ENCODE measurements at regions not wholly inside any gene's neighbourhood (a gene's known extent, or its start where the extent isn't known, plus 50 kb on each side); places are given as distances from the start of the nearest gene placed in this dataset.

DNA sequence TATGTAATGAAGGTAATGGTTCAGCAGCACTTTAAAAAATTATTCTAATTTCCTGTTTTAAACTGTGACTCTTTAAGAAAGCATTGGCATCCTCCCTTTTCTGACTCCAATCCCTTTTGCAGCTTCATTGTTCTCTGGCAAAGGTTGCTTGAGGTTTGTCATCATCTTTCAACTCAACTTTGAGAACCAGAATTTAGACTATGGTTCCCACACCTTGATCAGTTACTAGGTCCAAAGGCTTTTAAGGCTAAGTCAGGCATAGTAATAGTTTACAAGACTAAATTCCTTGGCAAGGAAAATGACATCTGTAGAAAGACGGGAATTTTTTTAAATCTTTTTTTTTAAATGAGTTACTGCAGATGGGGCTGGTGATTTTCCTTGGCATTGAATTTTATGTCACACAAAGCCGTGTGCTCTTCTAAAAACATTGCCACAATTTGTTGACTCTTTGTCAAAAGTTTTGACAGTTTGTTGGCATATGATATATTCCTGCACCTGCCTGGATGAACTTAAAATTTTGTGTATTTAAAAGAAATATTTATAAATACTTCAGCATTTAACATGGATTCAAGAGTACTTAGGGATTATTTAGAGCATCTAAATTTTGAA lies 451.0 kb downstream of the MEIS1 start:
- Histone ChIP-seq H3K9me3 (ENCODE audit: low read length) (peaks cover 11% of the 10 kb centered on the region), H3K27ac (ENCODE audit: low read length) (no peak overlapping the region), H3K9me2 (ENCODE audit: insufficient read depth, low read length) (no peaks in the 10 kb centered on the region), H3K4me2 (ENCODE audit: low read length) (no peak overlapping the region), H3K27me3 (ENCODE audit: insufficient read depth, low read depth, low read length) (no peaks in the 10 kb centered on the region), H3K36me3 (ENCODE audit: insufficient read depth, low read length) (no peaks in the 10 kb centered on the region), H2AFZ (ENCODE audit: low read depth, low read length) (no peak overlapping the region), H3K79me2 (replicated peaks; ENCODE audit: insufficient read depth, low read length) (no peaks in the 10 kb centered on the region), H3K9ac (ENCODE audit: low read length) (no peak overlapping the region), H3F3A (ENCODE audit: insufficient read depth, low read length, poor library complexity, severe bottlenecking) (no peaks in the 10 kb centered on the region), H3K4me3 (ENCODE audit: low read length) (no peak overlapping the region), H4K20me1 (ENCODE audit: insufficient read depth) (no peaks in the 10 kb centered on the region)
- TF ChIP-seq SMC3 (conservative IDR thresholded peaks at IDR 0.05; ENCODE audit: poor library complexity) (no peak), POLR2AphosphoS5 (IDR thresholded peaks at IDR 0.05) (no peak), EZH2 (IDR thresholded peaks at IDR 0.05; ENCODE audit: borderline replicate concordance, insufficient read depth, low read length, poor library complexity, severe bottlenecking) (no peak), RAD21 (conservative IDR thresholded peaks at IDR 0.05) (no peak), MXI1 (conservative IDR thresholded peaks at IDR 0.05; ENCODE audit: poor library complexity, severe bottlenecking) (no peak), TAF1 (IDR thresholded peaks at IDR 0.05; ENCODE audit: low read depth) (no peak)
- TF ChIP-seq, protein P1, sequence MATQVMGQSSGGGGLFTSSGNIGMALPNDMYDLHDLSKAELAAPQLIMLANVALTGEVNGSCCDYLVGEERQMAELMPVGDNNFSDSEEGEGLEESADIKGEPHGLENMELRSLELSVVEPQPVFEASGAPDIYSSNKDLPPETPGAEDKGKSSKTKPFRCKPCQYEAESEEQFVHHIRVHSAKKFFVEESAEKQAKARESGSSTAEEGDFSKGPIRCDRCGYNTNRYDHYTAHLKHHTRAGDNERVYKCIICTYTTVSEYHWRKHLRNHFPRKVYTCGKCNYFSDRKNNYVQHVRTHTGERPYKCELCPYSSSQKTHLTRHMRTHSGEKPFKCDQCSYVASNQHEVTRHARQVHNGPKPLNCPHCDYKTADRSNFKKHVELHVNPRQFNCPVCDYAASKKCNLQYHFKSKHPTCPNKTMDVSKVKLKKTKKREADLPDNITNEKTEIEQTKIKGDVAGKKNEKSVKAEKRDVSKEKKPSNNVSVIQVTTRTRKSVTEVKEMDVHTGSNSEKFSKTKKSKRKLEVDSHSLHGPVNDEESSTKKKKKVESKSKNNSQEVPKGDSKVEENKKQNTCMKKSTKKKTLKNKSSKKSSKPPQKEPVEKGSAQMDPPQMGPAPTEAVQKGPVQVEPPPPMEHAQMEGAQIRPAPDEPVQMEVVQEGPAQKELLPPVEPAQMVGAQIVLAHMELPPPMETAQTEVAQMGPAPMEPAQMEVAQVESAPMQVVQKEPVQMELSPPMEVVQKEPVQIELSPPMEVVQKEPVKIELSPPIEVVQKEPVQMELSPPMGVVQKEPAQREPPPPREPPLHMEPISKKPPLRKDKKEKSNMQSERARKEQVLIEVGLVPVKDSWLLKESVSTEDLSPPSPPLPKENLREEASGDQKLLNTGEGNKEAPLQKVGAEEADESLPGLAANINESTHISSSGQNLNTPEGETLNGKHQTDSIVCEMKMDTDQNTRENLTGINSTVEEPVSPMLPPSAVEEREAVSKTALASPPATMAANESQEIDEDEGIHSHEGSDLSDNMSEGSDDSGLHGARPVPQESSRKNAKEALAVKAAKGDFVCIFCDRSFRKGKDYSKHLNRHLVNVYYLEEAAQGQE (IDR thresholded peaks at IDR 0.05; ENCODE audit: borderline replicate concordance), result no peak

DNA sequence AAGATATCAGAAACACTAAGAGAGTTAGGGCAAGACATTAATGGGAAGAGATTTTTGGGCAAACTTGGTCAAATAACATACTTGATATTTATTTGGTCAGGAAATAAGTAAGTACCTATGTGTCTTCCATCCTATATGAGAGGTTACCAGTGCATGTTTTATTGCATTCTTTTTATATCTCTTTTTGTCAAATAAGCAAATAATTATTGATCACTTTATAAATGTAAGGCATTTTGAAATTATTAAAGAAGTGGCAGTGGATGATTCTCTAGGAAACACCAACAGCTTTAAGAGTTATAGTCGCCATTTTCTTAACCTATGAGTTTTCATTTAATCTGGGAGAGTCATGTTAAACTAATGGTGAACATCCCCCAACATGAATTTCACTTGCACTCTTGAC lies 453.3 kb downstream of the MEIS1 start:
- H3K9me3 ChIP-seq (ENCODE audit: low read length), result peaks cover 11% of the 10 kb centered on the region
- H3F3A ChIP-seq (ENCODE audit: insufficient read depth, low read length, poor library complexity, severe bottlenecking), result no peaks in the 10 kb centered on the region
- no peaks in the 10 kb centered on the region for H4K20me1 ChIP-seq (ENCODE audit: insufficient read depth)
- H3K9ac ChIP-seq (ENCODE audit: low read length), result no peak overlapping the region
- H3K27ac ChIP-seq (ENCODE audit: low read length), result no peak overlapping the region
- H2AFZ ChIP-seq (ENCODE audit: low read depth, low read length), result no peak overlapping the region
- H3K36me3 ChIP-seq (ENCODE audit: insufficient read depth, low read length), result no peaks in the 10 kb centered on the region
- no peaks in the 10 kb centered on the region for H3K79me2 ChIP-seq (replicated peaks; ENCODE audit: insufficient read depth, low read length)
- no peak for TF ChIP-seq EP300 (conservative IDR thresholded peaks at IDR 0.05; ENCODE audit: poor library complexity, severe bottlenecking)
- TF ChIP-seq EZH2 (IDR thresholded peaks at IDR 0.05; ENCODE audit: borderline replicate concordance, insufficient read depth, low read length, poor library complexity, severe bottlenecking), result no peak
- TF ChIP-seq SMC3 (conservative IDR thresholded peaks at IDR 0.05; ENCODE audit: poor library complexity), result no peak
- TF ChIP-seq POLR2AphosphoS5 (IDR thresholded peaks at IDR 0.05), result no peak
- TF ChIP-seq, protein P2, sequence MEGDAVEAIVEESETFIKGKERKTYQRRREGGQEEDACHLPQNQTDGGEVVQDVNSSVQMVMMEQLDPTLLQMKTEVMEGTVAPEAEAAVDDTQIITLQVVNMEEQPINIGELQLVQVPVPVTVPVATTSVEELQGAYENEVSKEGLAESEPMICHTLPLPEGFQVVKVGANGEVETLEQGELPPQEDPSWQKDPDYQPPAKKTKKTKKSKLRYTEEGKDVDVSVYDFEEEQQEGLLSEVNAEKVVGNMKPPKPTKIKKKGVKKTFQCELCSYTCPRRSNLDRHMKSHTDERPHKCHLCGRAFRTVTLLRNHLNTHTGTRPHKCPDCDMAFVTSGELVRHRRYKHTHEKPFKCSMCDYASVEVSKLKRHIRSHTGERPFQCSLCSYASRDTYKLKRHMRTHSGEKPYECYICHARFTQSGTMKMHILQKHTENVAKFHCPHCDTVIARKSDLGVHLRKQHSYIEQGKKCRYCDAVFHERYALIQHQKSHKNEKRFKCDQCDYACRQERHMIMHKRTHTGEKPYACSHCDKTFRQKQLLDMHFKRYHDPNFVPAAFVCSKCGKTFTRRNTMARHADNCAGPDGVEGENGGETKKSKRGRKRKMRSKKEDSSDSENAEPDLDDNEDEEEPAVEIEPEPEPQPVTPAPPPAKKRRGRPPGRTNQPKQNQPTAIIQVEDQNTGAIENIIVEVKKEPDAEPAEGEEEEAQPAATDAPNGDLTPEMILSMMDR (IDR thresholded peaks at IDR 0.05; ENCODE audit: poor library complexity, severe bottlenecking), result no peak
- TF ChIP-seq, protein P1 (IDR thresholded peaks at IDR 0.05; ENCODE audit: borderline replicate concordance), result no peak
- TF ChIP-seq RAD21 (conservative IDR thresholded peaks at IDR 0.05), result no peak
- no peak for TF ChIP-seq MXI1 (conservative IDR thresholded peaks at IDR 0.05; ENCODE audit: poor library complexity, severe bottlenecking)
- no peak for TF ChIP-seq TAF1 (IDR thresholded peaks at IDR 0.05; ENCODE audit: low read depth)
- no peaks in the 10 kb centered on the region for H3K9me2 ChIP-seq (ENCODE audit: insufficient read depth, low read length)
- no peaks in the 10 kb centered on the region for H3K27me3 ChIP-seq (ENCODE audit: insufficient read depth, low read depth, low read length)
- H3K4me2 ChIP-seq (ENCODE audit: low read length), result no peak overlapping the region
- H3K4me3 ChIP-seq (ENCODE audit: low read length), result no peak overlapping the region
